HUES6 (cell line): ENCODE measurements at regions not wholly inside any gene's neighbourhood (a gene's known extent, or its start where the extent isn't known, plus 50 kb on each side); places are given as distances from the start of the nearest gene placed in this dataset.
"Not testable (repeated sequence)": the region's sequence is repeated elsewhere in the genome, so short reads cannot be mapped to it uniquely, and the experiment has no call there.

Source experiments
- H3K27ac ChIP-seq: 2 replicates; pipeline ENCODE4 v1.7.0; 2013; ENCODE audit warnings: low read depth, mild to moderate bottlenecking, low read length, inconsistent platforms
- H3K27me3 ChIP-seq: 2 replicates; pipeline ENCODE4 v1.6.1; 2013; ENCODE audit warnings: low read length; ENCODE audit not compliant: control insufficient read depth, insufficient read depth
- H3K36me3 ChIP-seq: 2 replicates; pipeline ENCODE4 v1.6.1; 2013; ENCODE audit warnings: low read length; ENCODE audit not compliant: control insufficient read depth, insufficient read depth
- H3K4me1 ChIP-seq: 2 replicates; pipeline ENCODE4 v1.6.1; 2013; ENCODE audit warnings: low read length; ENCODE audit not compliant: control insufficient read depth, insufficient read depth
- H3K4me3 ChIP-seq: 2 replicates; pipeline ENCODE4 v1.5.1; 2013; ENCODE audit warnings: low read depth, low read length
- H3K9ac ChIP-seq: one replicate; pipeline ENCODE4 v1.6.1; 2013; ENCODE audit warnings: mild to moderate bottlenecking, low read length
- H3K9me3 ChIP-seq: 2 replicates; pipeline ENCODE4 v1.6.1; 2013; ENCODE audit warnings: low read depth, low read length; ENCODE audit not compliant: control insufficient read depth, insufficient read depth

GRCh38 chr1:146376708-146377496 lies 148.1 kb upstream of the NOTCH2NLA start:
- H3K9ac ChIP-seq = peak overlapping the region; percentile 74
- not testable (repeated sequence) for H3K27me3 ChIP-seq, H3K9me3 ChIP-seq, H3K36me3 ChIP-seq, H3K4me1 ChIP-seq, H3K27ac ChIP-seq
- H3K4me3 ChIP-seq = peak overlapping the region; percentile 12; the same call in 1 of the 2 replicates

- H3K36me3 ChIP-seq, H3K4me1 ChIP-seq, H3K27me3 ChIP-seq, H3K9me3 ChIP-seq, H3K27ac ChIP-seq: not testable (repeated sequence)
- Histone ChIP-seq H3K4me3 (peak overlapping the region; percentile 43; the same call in 1 of the 2 replicates), H3K9ac (peak overlapping the region; percentile 74)
These were observed 147.5 kb upstream of the NOTCH2NLA start for GRCh38 chr1:146376309-146376707.

- not testable (repeated sequence) for H3K4me3 ChIP-seq, H3K4me1 ChIP-seq, H3K9me3 ChIP-seq, H3K27ac ChIP-seq, H3K9ac ChIP-seq, H3K36me3 ChIP-seq, H3K27me3 ChIP-seq
These were observed 146.3 kb upstream of the NOTCH2NLA start for GRCh38 chr1:146375108-146375507.

DNA sequence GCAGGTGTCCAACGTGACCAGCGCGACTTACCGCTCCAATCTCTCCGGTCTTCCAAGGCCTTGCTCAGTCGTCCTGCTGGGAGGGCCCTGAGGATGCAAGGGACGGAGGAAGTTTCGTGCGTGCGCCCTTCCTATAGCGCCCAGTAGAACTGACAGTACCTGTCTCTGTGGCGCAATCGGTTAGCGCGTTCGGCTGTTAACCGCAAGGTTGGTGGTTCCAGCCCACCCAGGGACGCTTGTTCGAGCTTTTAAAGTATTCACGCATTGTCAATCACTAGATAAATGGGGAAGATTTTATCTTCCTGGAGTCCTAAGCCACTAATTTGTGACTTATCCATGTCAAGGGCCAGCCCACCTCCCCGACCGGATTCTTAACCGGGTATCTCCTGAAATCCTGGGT lies 141.1 kb upstream of the NOTCH2NLA start:
- not testable (repeated sequence) for H3K36me3 ChIP-seq, H3K27me3 ChIP-seq, H3K27ac ChIP-seq, H3K4me1 ChIP-seq, H3K9me3 ChIP-seq
- Histone ChIP-seq H3K9ac (peak overlapping the region; percentile 53), H3K4me3 (peak overlapping the region; percentile 64)

DNA sequence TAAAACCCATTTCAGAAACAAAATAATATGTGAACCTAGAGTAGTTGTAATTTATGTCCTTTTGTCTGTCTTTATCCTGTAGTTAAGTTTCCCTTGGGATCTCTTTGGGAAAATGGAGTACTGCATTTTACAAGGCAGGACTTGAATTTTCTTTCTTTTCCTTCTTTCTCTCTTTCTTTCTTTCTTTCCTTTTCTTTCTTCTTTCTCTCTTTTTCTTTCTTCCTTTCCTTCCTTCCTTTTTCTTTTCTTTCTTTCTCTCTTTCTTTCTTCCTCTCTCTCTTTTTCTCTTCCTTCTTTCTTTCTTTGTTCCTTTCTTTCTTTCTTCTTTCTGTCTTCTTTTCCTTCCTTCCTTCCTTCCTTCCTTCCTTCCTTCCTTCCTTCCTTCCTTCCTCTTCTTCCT lies 126.6 kb upstream of the NOTCH2NLA start:
- H3K4me3 ChIP-seq, H3K27ac ChIP-seq, H3K36me3 ChIP-seq, H3K27me3 ChIP-seq, H3K9me3 ChIP-seq, H3K9ac ChIP-seq, H3K4me1 ChIP-seq: not testable (repeated sequence)

DNA sequence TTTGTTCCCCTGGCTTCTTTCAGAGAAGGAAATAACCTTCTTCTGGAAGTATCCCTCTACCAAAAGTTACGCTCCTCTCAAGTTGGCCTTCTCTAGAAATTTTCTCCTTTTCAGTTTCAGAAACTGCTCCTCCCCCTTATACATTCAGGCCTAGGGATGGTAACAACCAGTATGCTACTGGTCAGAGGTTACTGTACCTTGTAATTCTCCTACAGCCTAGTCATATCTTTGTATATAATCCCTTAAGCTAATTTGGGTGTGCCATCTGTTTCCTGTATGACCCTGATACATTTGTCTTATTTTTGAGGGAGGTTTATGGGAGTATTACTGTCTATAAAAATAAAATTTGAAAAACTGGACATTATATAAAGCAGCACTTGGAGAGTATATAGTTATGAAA lies 98.0 kb upstream of the NOTCH2NLA start:
- H3K36me3 ChIP-seq, H3K27ac ChIP-seq, H3K27me3 ChIP-seq, H3K9ac ChIP-seq, H3K4me1 ChIP-seq, H3K4me3 ChIP-seq, H3K9me3 ChIP-seq: not testable (repeated sequence)

- not testable (repeated sequence) for H3K36me3 ChIP-seq, H3K9ac ChIP-seq, H3K4me3 ChIP-seq, H3K27ac ChIP-seq, H3K4me1 ChIP-seq, H3K9me3 ChIP-seq, H3K27me3 ChIP-seq
These were observed 95.6 kb upstream of the NOTCH2NLA start for GRCh38 chr1:146324463-146324862.

- H3K4me1 ChIP-seq, H3K27ac ChIP-seq, H3K9ac ChIP-seq, H3K36me3 ChIP-seq, H3K27me3 ChIP-seq, H3K9me3 ChIP-seq, H3K4me3 ChIP-seq: not testable (repeated sequence)
These were observed 94.5 kb upstream of the NOTCH2NLA start for GRCh38 chr1:146323302-146323701.

GRCh38 chr1:146322893-146323292 lies 94.1 kb upstream of the NOTCH2NLA start:
- H3K36me3 ChIP-seq, H3K27me3 ChIP-seq, H3K27ac ChIP-seq, H3K9me3 ChIP-seq, H3K4me3 ChIP-seq, H3K4me1 ChIP-seq, H3K9ac ChIP-seq: not testable (repeated sequence)

GRCh38 chr1:146318715-146319114 lies 89.9 kb upstream of the NOTCH2NLA start:
- not testable (repeated sequence) for H3K9me3 ChIP-seq, H3K4me3 ChIP-seq, H3K27ac ChIP-seq, H3K27me3 ChIP-seq, H3K36me3 ChIP-seq, H3K4me1 ChIP-seq, H3K9ac ChIP-seq

- not testable (repeated sequence) for H3K27ac ChIP-seq, H3K36me3 ChIP-seq, H3K9me3 ChIP-seq, H3K27me3 ChIP-seq, H3K4me1 ChIP-seq, H3K9ac ChIP-seq, H3K4me3 ChIP-seq
These were observed 89.0 kb upstream of the NOTCH2NLA start for GRCh38 chr1:146317785-146318184.
